K562 (cell line): ENCODE measurements at regions not wholly inside any gene's neighbourhood (a gene's known extent, or its start where the extent isn't known, plus 50 kb on each side); places are given as distances from the start of the nearest gene placed in this dataset.

Source experiments
- ATAC-seq: fragments of 200-7000 bp; cut with Tn5 transposase; 3 replicates; pipeline ENCODE4 v1.9.1; 2020; ENCODE audit warnings: moderate library complexity
- BruUV-seq: library from RNA; stranded (reverse); fragments of 400-500 nt; replicated peaks from 2 replicates; lab custom pipeline; 2021; lab: Mats Ljungman, UMichigan
- CTCF ChIA-PET: fragments of 300-600 bp; formaldehyde crosslinking; extraction: SDS; loops from one replicate; lab custom pipeline; 2021; ENCODE audit warnings: low intra/inter-chr PET ratio; lab: Yijun Ruan, JAX
- POLR2A ChIA-PET: fragments of 300-600, 350-650 bp; sonication (Branson Sonifier 250); formaldehyde crosslinking; extraction: SDS; loops from one replicate; lab custom pipeline; 2021; ENCODE audit warnings: antibody characterized with exemption, inconsistent platforms; lab: Yijun Ruan, JAX
- DNase-seq, 4 experiments: peaks; one replicate each; pipeline versions ENCODE4 v3.0.0 to v3.0.0-alpha.2; 2011 to 2018; ENCODE audit warnings: low spot score in 3 of 4, mixed read lengths in 3 of 4; ENCODE audit errors: extremely low read depth in 1 of 4
- FAIRE-seq: peaks from 2 replicates; lab custom pipeline; 2011; peaks lifted over from hg19 to GRCh38; lab: Jason Lieb, UNC
- H2AFZ ChIP-seq: 2 replicates; pipeline ENCODE4 v1.6.0; 2011; ENCODE audit warnings: low read depth, low read length, control low read depth, inconsistent platforms
- H3K27ac ChIP-seq: fragments of 200-600 bp; 3 replicates; pipeline ENCODE4 v1.8.0; 2011; ENCODE audit warnings: low read depth, mild to moderate bottlenecking, control low read depth, inconsistent platforms, low read length, moderate library complexity, mixed read lengths; ENCODE audit errors: extremely low read depth
- H3K27me3 ChIP-seq, 2 experiments: fragments of 300-600 bp in 1 of 2; 2 replicates in 1 of 2; 3 replicates in 1 of 2; pipeline versions ENCODE4 v1.6.0 to v1.8.0; 2011; ENCODE audit warnings: inconsistent platforms in 2 of 2, low read length in 2 of 2, mild to moderate bottlenecking in 1 of 2, mixed read lengths in 1 of 2, moderate library complexity in 1 of 2; ENCODE audit not compliant: control insufficient read depth in 2 of 2, insufficient read depth in 2 of 2
- H3K36me3 ChIP-seq: fragments of 300-600 bp; 3 replicates; pipeline ENCODE4 v1.8.0; 2011; ENCODE audit warnings: mild to moderate bottlenecking, low read length, inconsistent platforms; ENCODE audit not compliant: control insufficient read depth, insufficient read depth
- H3K4me1 ChIP-seq, 2 experiments: fragments of 200-600 bp in 1 of 2; replicated peaks in 1 of 2; 2 replicates in 1 of 2; 3 replicates in 1 of 2; pipeline versions ENCODE4 v1.5.1 to v1.8.0; 2011; ENCODE audit warnings: inconsistent platforms in 2 of 2, low read length in 2 of 2, mild to moderate bottlenecking in 1 of 2, mixed read lengths in 1 of 2, moderate library complexity in 1 of 2; ENCODE audit not compliant: control insufficient read depth in 2 of 2, insufficient read depth in 2 of 2
- H3K4me2 ChIP-seq: 2 replicates; pipeline ENCODE4 v1.6.1; 2011; ENCODE audit warnings: low read length, control low read depth, inconsistent platforms, mixed read lengths; ENCODE audit not compliant: insufficient read depth
- H3K4me3 ChIP-seq: fragments of 200-600 bp; sonication (generic), shearing (Covaris generic); 2 replicates; pipeline ENCODE4 v1.5.1; 2016; ENCODE audit warnings: control low read depth, inconsistent platforms
- H3K79me2 ChIP-seq: fragments of 200-600 bp; 3 replicates; pipeline ENCODE4 v1.8.0; 2011; ENCODE audit warnings: low read length, inconsistent platforms; ENCODE audit not compliant: control insufficient read depth, insufficient read depth
- H3K9ac ChIP-seq, 2 experiments: 2 replicates each; pipeline versions ENCODE4 v1.6.0 to v1.6.1; 2011; ENCODE audit warnings: low read depth in 2 of 2, low read length in 2 of 2, control low read depth in 1 of 2, inconsistent platforms in 1 of 2, mild to moderate bottlenecking in 1 of 2, mixed read lengths in 1 of 2; ENCODE audit not compliant: insufficient read depth in 1 of 2
- H3K9me1 ChIP-seq: one replicate; pipeline ENCODE4 v1.6.0; 2011; ENCODE audit warnings: inconsistent platforms, mild to moderate bottlenecking, low read length, moderate library complexity; ENCODE audit not compliant: control insufficient read depth, insufficient read depth
- H3K9me3 ChIP-seq: replicated peaks from 2 replicates; pipeline ENCODE4 v1.5.1; 2011; ENCODE audit warnings: low read depth, low read length, inconsistent platforms; ENCODE audit not compliant: control insufficient read depth, insufficient read depth
- H4K20me1 ChIP-seq: replicated peaks from 2 replicates; pipeline ENCODE4 v1.6.1; 2011; ENCODE audit warnings: low read length, inconsistent platforms, mixed read lengths; ENCODE audit not compliant: control insufficient read depth, insufficient read depth
- BACH1 ChIP-seq: fragments of 200-800 bp; sonication (Bioruptor generic); IDR thresholded peaks from 2 replicates; pipeline ENCODE4 v1.6.1; 2016; ENCODE audit warnings: missing genetic modification characterization, missing compliant biosample characterization
- C11orf30 ChIP-seq: fragments of 450-650 bp; IDR thresholded peaks from 2 replicates; pipeline ENCODE4 v1.6.1; 2016; ENCODE audit warnings: low read depth, mild to moderate bottlenecking
- FOSL1 ChIP-seq: fragments of 200-800 bp; sonication (Bioruptor generic); conservative IDR thresholded peaks from 2 replicates; pipeline ENCODE4 v1.6.1; 2016; ENCODE audit warnings: missing genetic modification characterization, missing compliant biosample characterization
- JUND ChIP-seq, 2 experiments: IDR thresholded peaks; 2 replicates in 1 of 2; 3 replicates in 1 of 2; pipeline ENCODE4 v1.6.1; 2011; ENCODE audit warnings: borderline replicate concordance in 2 of 2, low read depth in 2 of 2, low read length in 2 of 2, improper control_type of control experiment in 1 of 2, missing biosample characterization in 1 of 2, missing genetic modification characterization in 1 of 2, missing genetic modification reagents in 1 of 2
- MAFF ChIP-seq: IDR thresholded peaks from 2 replicates; pipeline ENCODE4 v1.6.1; 2012; ENCODE audit warnings: low read length, improper control_type of control experiment
- MAFG ChIP-seq: fragments of 450-650 bp; conservative IDR thresholded peaks from 2 replicates; pipeline ENCODE4 v1.6.1; 2016; ENCODE audit warnings: missing genetic modification characterization, missing compliant biosample characterization
- MAFK ChIP-seq: IDR thresholded peaks from 2 replicates; pipeline ENCODE4 v1.6.1; 2011; ENCODE audit warnings: low read length, improper control_type of control experiment
- NFE2 ChIP-seq: IDR thresholded peaks from 2 replicates; pipeline ENCODE4 v1.6.1; 2014; ENCODE audit warnings: antibody characterized with exemption, low read depth
- NFE2L1 ChIP-seq: fragments of 450-650 bp; IDR thresholded peaks from 2 replicates; pipeline ENCODE4 v1.6.1; 2016; ENCODE audit warnings: missing genetic modification characterization, low read depth, mild to moderate bottlenecking, missing compliant biosample characterization, moderate library complexity, borderline replicate concordance
- NFRKB ChIP-seq: fragments of 450-650 bp; IDR thresholded peaks from 2 replicates; pipeline ENCODE4 v1.6.1; 2016; ENCODE audit warnings: low read depth
- SRSF7 ChIP-seq: fragments of 200-400 bp; formaldehyde crosslinking; optimal IDR thresholded peaks from 2 replicates; pipeline ENCODE3; 2017; ENCODE audit warnings: mild to moderate bottlenecking, low read depth, low read length
- THRAP3 ChIP-seq: fragments of 450-650 bp; IDR thresholded peaks from 2 replicates; pipeline ENCODE4 v1.6.1; 2016; ENCODE audit warnings: mild to moderate bottlenecking, inconsistent platforms, borderline replicate concordance
- ZNF316 ChIP-seq: fragments of 450-650 bp; IDR thresholded peaks from 2 replicates; pipeline ENCODE4 v1.6.1; 2016
- WGBS: fragments of 100-300 bp; shearing (Covaris generic); methylation state at CpG from one replicate; pipeline ENCODE4 v1.1.6; 2016; ENCODE audit warnings: low coverage, mixed read lengths; ENCODE audit not compliant: insufficient coverage; ENCODE audit errors: missing lambda C conversion rate; 5-methylcytosine and 5-hydroxymethylcytosine counted together
- in situ Hi-C: fragments of 300-500 bp; cut with MboI; formaldehyde crosslinking; loops from 4 replicates; pipeline ENCODE4 v1.15.0; 2018; ENCODE audit warnings: inconsistent platforms, mixed read lengths
- intact Hi-C: fragments of 100-400 bp; cut with micrococcal nuclease; formaldehyde crosslinking; loops from 2 replicates; pipeline ENCODE4 v1.14.2; 2022
- TF ChIP-seq, protein P1 (sequence below): IDR thresholded peaks from 3 replicates; pipeline ENCODE4 v1.6.1; 2011; ENCODE audit warnings: borderline replicate concordance, mild to moderate bottlenecking, moderate library complexity; ENCODE audit not compliant: insufficient read length; ENCODE audit errors: extremely low read depth

DNA sequence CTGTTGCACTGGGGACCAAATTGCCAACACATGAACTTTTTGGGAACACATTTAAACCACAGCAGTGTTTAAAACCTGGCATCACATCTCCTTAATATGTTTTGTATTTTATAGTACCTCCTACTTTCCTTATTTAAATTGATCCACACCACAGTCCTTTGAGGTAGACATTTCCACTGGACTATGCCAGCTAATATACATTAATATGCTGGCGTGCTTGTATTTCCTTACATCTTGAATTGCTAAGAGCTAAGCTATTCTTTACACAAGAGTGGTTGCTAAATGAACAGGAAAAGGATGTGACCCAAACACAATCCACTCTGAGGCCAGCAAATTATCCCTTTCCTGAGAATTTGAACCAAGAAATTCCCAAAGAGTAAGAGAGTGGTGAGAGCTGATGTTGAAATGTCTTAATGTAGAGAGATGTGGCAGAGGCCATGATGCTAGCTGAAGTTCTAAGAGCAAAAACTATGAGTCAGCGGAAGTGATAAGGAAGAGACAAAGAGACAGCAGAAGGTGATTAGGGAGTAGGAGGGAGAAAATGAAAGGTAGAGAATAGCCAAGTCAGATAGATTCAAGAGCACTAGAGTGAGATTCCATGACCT is 131.2 kb downstream of the CD47 start:
- H4K20me1 ChIP-seq = no peaks in the 10 kb centered on the region
- 0% methylated on average over 2 of the region's 2 CpGs for WGBS
- POLR2A ChIA-PET = interaction anchor here (0.5 to 0.6 kb wide), 2 partner anchors 23 to 24 kb away, joined by 3 read pairs; no protein-coding TSS in a partner anchor
- H2AFZ ChIP-seq = no peak overlapping the region
- CTCF ChIA-PET = no interaction called here
- no peak for FAIRE-seq
- peak in 1 of 4 experiments; percentile 1 for DNase-seq
- peaks cover 0 to 2% of the 10 kb centered on the region in 2 experiments; a peak in 1 of 5 replicates for H3K4me1 ChIP-seq
- H3K9ac ChIP-seq = no peak overlapping the region
- H3K27ac ChIP-seq = no peak overlapping the region
- no peak overlapping the region for H3K4me3 ChIP-seq
- no peaks in the 10 kb centered on the region for H3K27me3 ChIP-seq
- no peaks in the 10 kb centered on the region for H3K36me3 ChIP-seq
- BruUV-seq = no TSS peak
- no peaks in the 10 kb centered on the region for H3K9me3 ChIP-seq
- no peaks in the 10 kb centered on the region for H3K79me2 ChIP-seq
- intact Hi-C loops = no loop called here
- in situ Hi-C loops = no loop called here
- H3K9me1 ChIP-seq = no peaks in the 10 kb centered on the region
- ATAC-seq = no peak
- TF ChIP-seq SRSF7 (no peak), C11orf30 (peak; percentile 93), MAFK (peak; percentile 81), FOSL1 (tag) (0 out of 2 replicates have a peak, but pooled peaks have one; percentile 23), JUND (IDR thresholded peaks at IDR 0.05; ENCODE audit: borderline replicate concordance, low read depth, low read length) (no peak), JUND (tag; IDR thresholded peaks at IDR 0.05; ENCODE audit: borderline replicate concordance, low read depth, low read length) (0 out of 3 replicates have a peak, but pooled peaks have one; percentile 28), NFE2 (peak; percentile 47; the same call in 1 of the 2 replicates), ZNF316 (peak; percentile 96), MAFF (peak; percentile 85), MAFG (tag) (peak; percentile 98), THRAP3 (no peak), BACH1 (peak; percentile 58; the same call in 1 of the 2 replicates), NFE2L1 (tag) (peak; percentile 8; the same call in 1 of the 2 replicates), NFRKB (no peak)
- TF ChIP-seq, protein P1, sequence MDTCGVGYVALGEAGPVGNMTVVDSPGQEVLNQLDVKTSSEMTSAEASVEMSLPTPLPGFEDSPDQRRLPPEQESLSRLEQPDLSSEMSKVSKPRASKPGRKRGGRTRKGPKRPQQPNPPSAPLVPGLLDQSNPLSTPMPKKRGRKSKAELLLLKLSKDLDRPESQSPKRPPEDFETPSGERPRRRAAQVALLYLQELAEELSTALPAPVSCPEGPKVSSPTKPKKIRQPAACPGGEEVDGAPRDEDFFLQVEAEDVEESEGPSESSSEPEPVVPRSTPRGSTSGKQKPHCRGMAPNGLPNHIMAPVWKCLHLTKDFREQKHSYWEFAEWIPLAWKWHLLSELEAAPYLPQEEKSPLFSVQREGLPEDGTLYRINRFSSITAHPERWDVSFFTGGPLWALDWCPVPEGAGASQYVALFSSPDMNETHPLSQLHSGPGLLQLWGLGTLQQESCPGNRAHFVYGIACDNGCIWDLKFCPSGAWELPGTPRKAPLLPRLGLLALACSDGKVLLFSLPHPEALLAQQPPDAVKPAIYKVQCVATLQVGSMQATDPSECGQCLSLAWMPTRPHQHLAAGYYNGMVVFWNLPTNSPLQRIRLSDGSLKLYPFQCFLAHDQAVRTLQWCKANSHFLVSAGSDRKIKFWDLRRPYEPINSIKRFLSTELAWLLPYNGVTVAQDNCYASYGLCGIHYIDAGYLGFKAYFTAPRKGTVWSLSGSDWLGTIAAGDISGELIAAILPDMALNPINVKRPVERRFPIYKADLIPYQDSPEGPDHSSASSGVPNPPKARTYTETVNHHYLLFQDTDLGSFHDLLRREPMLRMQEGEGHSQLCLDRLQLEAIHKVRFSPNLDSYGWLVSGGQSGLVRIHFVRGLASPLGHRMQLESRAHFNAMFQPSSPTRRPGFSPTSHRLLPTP = no peak
- H3K4me2 ChIP-seq = no peak overlapping the region
